Mammary epithelial cell (primary cell): ENCODE measurements at regions not wholly inside any gene's neighbourhood (a gene's known extent, or its start where the extent isn't known, plus 50 kb on each side); places are given as distances from the start of the nearest gene placed in this dataset.

Experiments
- CTCF ChIP-seq, 2 donors: IDR thresholded peaks in 1 of 2; conservative IDR thresholded peaks in 1 of 2; 2 replicates each; pipeline ENCODE4 v1.5.1; 2011 to 2012; ENCODE audit warnings: inconsistent platforms in 2 of 2, low read length in 2 of 2, mild to moderate bottlenecking in 2 of 2, control low read depth in 1 of 2, low read depth in 1 of 2; ENCODE audit not compliant: insufficient read depth in 1 of 2; ENCODE audit errors: extremely low read depth in 1 of 2
- EZH2 ChIP-seq: IDR thresholded peaks from 2 replicates; pipeline ENCODE4 v1.6.1; 2012; ENCODE audit warnings: low read length, inconsistent platforms, borderline replicate concordance

GRCh38 chr20:22924949-22925612 is 110.0 kb upstream of the SSTR4 start:
- TF ChIP-seq CTCF (conservative IDR thresholded peaks at IDR 0.05 in 1 of 2, IDR thresholded peaks at IDR 0.05 in 1 of 2; ENCODE audit: extremely low read depth in 1 of 2, insufficient read depth in 1 of 2, low read depth in 1 of 2, low read length in 2 of 2), result no peak
- TF ChIP-seq EZH2, result no peak
